ENCODE measurements at regions not wholly inside any gene's neighbourhood (a gene's known extent, or its start where the extent isn't known, plus 50 kb on each side); places are given as distances from the start of the nearest gene placed in this dataset.

DNA sequence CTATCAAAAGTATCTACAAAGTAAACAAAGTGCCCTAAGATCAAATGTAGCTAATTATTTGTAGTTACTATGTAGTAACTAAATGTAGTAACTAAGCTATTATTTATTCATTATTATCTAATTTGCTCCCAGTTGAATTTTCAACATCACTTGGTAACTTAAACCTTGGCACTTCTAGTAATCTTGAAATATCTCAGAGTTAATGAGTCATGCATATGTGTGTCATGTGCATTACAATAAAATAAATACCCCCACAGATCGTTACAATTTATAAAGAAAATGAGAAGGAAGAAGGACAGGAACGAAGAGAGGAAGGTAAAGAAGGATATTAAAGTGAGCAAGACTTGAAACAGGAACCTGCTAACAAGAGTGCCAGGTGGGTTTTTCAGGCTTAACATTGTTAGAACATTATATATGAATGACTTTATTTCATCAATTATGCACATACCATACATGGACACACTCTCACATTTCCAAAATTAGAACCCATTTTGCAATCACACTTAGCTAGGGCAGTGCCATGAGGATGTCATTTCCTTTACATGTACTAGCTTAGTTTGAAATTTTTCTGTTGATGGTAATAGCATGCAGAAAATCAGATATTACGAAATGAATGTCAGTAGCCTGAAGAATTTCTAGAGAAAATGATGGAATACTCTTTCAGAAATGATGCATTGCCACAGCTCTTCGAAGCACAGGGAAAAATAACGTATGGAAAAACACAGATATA, 1670.4 kb upstream of the AGA start:
- H3K4me3 ChIP-seq (ENCODE audit: insufficient read depth, low read depth, low read length): no peak overlapping the region
- no peak overlapping the region for H3K9ac ChIP-seq (ENCODE audit: low read length)
- Mint-ChIP-seq H3K4me3 (ENCODE audit: unreplicated experiment) (no peak overlapping the region), H3K27me3 (ENCODE audit: low read depth, unreplicated experiment) (no peaks in the 10 kb centered on the region), H3K36me3 (ENCODE audit: low read depth, unreplicated experiment) (no peaks in the 10 kb centered on the region), H3K27ac (ENCODE audit: unreplicated experiment) (no peak overlapping the region), H3K4me1 (ENCODE audit: low read depth, unreplicated experiment) (peaks cover 28% of the 10 kb centered on the region), H3K9me3 (ENCODE audit: unreplicated experiment) (no peaks in the 10 kb centered on the region)
- H3K36me3 ChIP-seq (ENCODE audit: insufficient read depth, low read length): no peaks in the 10 kb centered on the region
- H3K4me2 ChIP-seq (ENCODE audit: low read length): no peak overlapping the region
- H2AFZ ChIP-seq (ENCODE audit: low read depth, low read length): no peak overlapping the region
- no peaks in the 10 kb centered on the region for H3K27me3 ChIP-seq (ENCODE audit: insufficient read depth, low read length)
- FAIRE-seq (no peak), DNase-seq (ENCODE audit: low read depth) (no peak)
- TF ChIP-seq, protein P1, sequence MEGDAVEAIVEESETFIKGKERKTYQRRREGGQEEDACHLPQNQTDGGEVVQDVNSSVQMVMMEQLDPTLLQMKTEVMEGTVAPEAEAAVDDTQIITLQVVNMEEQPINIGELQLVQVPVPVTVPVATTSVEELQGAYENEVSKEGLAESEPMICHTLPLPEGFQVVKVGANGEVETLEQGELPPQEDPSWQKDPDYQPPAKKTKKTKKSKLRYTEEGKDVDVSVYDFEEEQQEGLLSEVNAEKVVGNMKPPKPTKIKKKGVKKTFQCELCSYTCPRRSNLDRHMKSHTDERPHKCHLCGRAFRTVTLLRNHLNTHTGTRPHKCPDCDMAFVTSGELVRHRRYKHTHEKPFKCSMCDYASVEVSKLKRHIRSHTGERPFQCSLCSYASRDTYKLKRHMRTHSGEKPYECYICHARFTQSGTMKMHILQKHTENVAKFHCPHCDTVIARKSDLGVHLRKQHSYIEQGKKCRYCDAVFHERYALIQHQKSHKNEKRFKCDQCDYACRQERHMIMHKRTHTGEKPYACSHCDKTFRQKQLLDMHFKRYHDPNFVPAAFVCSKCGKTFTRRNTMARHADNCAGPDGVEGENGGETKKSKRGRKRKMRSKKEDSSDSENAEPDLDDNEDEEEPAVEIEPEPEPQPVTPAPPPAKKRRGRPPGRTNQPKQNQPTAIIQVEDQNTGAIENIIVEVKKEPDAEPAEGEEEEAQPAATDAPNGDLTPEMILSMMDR (IDR thresholded peaks at IDR 0.05; ENCODE audit: insufficient read depth, low read depth, low read length): no peak
- TF ChIP-seq EZH2 (IDR thresholded peaks at IDR 0.05; ENCODE audit: insufficient read depth, low read length): no peak
- no peaks in the 10 kb centered on the region for H3K79me2 ChIP-seq (ENCODE audit: insufficient read depth, low read length)
- no peaks in the 10 kb centered on the region for H3K9me3 ChIP-seq (ENCODE audit: insufficient read depth, low read depth, low read length)
- no peaks in the 10 kb centered on the region for H4K20me1 ChIP-seq (ENCODE audit: insufficient read depth, low read length)
- no peak overlapping the region for H3K27ac ChIP-seq (ENCODE audit: low read depth, low read length)
- H3K4me1 ChIP-seq (ENCODE audit: insufficient read depth, low read length): peaks cover 13% of the 10 kb centered on the region

DNA sequence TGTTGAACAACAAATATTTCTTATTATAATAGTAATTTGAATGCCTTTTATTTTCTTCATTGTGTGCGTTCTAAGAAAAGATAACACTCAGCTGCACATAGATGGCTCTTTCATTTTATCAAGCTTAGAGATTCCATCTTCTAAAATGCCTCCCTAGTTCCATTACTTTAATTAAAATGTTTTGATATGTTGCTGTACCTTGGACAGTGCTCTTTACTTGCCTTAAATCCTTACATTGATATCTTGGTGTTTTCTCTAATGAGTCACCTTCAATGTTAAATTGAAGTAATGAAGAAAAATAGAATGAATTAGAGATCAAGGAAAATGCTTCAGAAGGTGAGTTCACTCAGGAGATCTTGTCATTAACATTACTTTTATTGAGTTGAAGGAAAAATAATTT, 1672.4 kb upstream of the AGA start:
- no peaks in the 10 kb centered on the region for H3K9me3 Mint-ChIP-seq (ENCODE audit: unreplicated experiment)
- H3K27me3 ChIP-seq (ENCODE audit: insufficient read depth, low read length): no peaks in the 10 kb centered on the region

More for the DNA sequence above, 1672.4 kb upstream of the AGA start:
- peaks cover 13% of the 10 kb centered on the region for H3K4me1 ChIP-seq (ENCODE audit: insufficient read depth, low read length)
- H3K36me3 ChIP-seq (ENCODE audit: insufficient read depth, low read length): no peaks in the 10 kb centered on the region
- H3K4me2 ChIP-seq (ENCODE audit: low read length): no peak overlapping the region
- TF ChIP-seq EZH2 (IDR thresholded peaks at IDR 0.05; ENCODE audit: insufficient read depth, low read length): no peak
- TF ChIP-seq, protein P1 (IDR thresholded peaks at IDR 0.05; ENCODE audit: insufficient read depth, low read depth, low read length): no peak
- no peak overlapping the region for H3K9ac ChIP-seq (ENCODE audit: low read length)
- Mint-ChIP-seq H3K36me3 (ENCODE audit: low read depth, unreplicated experiment) (no peaks in the 10 kb centered on the region), H3K27me3 (ENCODE audit: low read depth, unreplicated experiment) (no peaks in the 10 kb centered on the region), H3K4me3 (ENCODE audit: unreplicated experiment) (no peak overlapping the region), H3K4me1 (ENCODE audit: low read depth, unreplicated experiment) (peaks cover 28% of the 10 kb centered on the region), H3K27ac (ENCODE audit: unreplicated experiment) (no peak overlapping the region)
- H4K20me1 ChIP-seq (ENCODE audit: insufficient read depth, low read length): no peaks in the 10 kb centered on the region
- H3K27ac ChIP-seq (ENCODE audit: low read depth, low read length): no peak overlapping the region
- FAIRE-seq (no peak), DNase-seq (ENCODE audit: low read depth) (no peak)
- H3K4me3 ChIP-seq (ENCODE audit: insufficient read depth, low read depth, low read length): no peak overlapping the region
- no peaks in the 10 kb centered on the region for H3K9me3 ChIP-seq (ENCODE audit: insufficient read depth, low read depth, low read length)
- no peaks in the 10 kb centered on the region for H3K79me2 ChIP-seq (ENCODE audit: insufficient read depth, low read length)
- no peak overlapping the region for H2AFZ ChIP-seq (ENCODE audit: low read depth, low read length)
